ENCODE measurements at regions not wholly inside any gene's neighbourhood (a gene's known extent, or its start where the extent isn't known, plus 50 kb on each side); places are given as distances from the start of the nearest gene placed in this dataset.
A peak's percentile ranks its signal among the peaks of the same experiment; 100 is the strongest.

DNA sequence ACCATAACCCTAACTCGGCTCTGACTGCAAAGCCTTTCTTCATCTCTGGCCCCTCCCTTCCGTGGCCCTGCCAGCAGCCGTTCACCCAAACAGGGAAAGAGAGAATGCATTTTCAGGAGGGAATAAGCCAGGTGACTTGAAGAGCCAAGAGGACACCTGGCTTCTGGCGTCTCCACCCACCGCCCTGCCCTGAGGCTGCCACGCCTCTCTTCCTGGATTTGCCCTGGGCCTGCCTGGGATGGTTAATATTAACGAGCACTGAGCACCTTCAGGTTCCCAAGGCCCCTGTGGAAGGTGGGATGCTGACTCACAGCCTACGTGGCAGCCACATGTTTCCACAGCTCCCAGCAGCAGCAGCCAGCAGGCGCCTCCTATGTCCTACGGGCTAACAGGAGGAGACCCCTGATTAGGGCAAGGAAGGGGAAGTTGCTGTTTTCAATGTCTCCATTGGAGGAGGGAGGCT lies 138.0 kb upstream of the RREB1 start (continued):
- TF ChIP-seq, protein P1, sequence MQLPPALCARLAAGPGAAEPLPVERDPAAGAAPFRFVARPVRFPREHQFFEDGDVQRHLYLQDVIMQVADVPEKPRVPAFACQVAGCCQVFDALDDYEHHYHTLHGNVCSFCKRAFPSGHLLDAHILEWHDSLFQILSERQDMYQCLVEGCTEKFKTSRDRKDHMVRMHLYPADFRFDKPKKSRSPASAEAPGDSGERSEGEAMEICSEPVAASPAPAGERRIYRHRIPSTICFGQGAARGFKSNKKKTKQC (CRISPR knock-in tag; IDR thresholded peaks at IDR 0.05), result 0 out of 2 replicates have a peak, but pooled peaks have one; percentile 10
- TF ChIP-seq MGA (IDR thresholded peaks at IDR 0.05) (peak; percentile 88), FOXK1 (CRISPR knock-in tag; IDR thresholded peaks at IDR 0.05; ENCODE audit: borderline replicate concordance) (0 out of 2 replicates have a peak, but pooled peaks have one; percentile 63)

All from K562 (cell line).